Loucy (cell line): ENCODE measurements at regions not wholly inside any gene's neighbourhood (a gene's known extent, or its start where the extent isn't known, plus 50 kb on each side); places are given as distances from the start of the nearest gene placed in this dataset.

Experiments used
- H2AFZ ChIP-seq: fragments of 200-600 bp; sonication (generic); 2 replicates; pipeline ENCODE4 v1.6.0; 2016; ENCODE audit warnings: antibody characterized with exemption, mild to moderate bottlenecking, low read length, moderate library complexity
- H3F3A ChIP-seq: fragments of 200-600 bp; 2 replicates; pipeline ENCODE4 v1.6.0; 2016; ENCODE audit warnings: antibody characterized with exemption, low read depth, mild to moderate bottlenecking
- H3K27me3 ChIP-seq: fragments of 200-600 bp; sonication (generic); 2 replicates; pipeline ENCODE4 v1.6.1; 2014; ENCODE audit warnings: low read length, mild to moderate bottlenecking; ENCODE audit not compliant: insufficient read depth, poor library complexity, severe bottlenecking
- H3K36me3 ChIP-seq: fragments of 200-600 bp; sonication (generic); 2 replicates; pipeline ENCODE4 v1.6.1; 2016; ENCODE audit warnings: low read length; ENCODE audit not compliant: insufficient read depth
- H3K4me1 ChIP-seq: fragments of 200-600 bp; sonication (generic); 2 replicates; pipeline ENCODE4 v1.5.1; 2014; ENCODE audit warnings: low read length, mild to moderate bottlenecking; ENCODE audit not compliant: insufficient read depth, poor library complexity, severe bottlenecking
- H3K4me2 ChIP-seq: fragments of 200-600 bp; sonication (generic); 2 replicates; pipeline ENCODE4 v1.6.0; 2014; ENCODE audit warnings: antibody characterized with exemption, low read length, low read depth, mild to moderate bottlenecking; ENCODE audit not compliant: poor library complexity, severe bottlenecking
- H3K4me3 ChIP-seq: fragments of 200-600 bp; sonication (generic); 2 replicates; pipeline ENCODE4 v1.5.1; 2014; ENCODE audit warnings: low read length, mild to moderate bottlenecking, mixed read lengths; ENCODE audit not compliant: poor library complexity, severe bottlenecking
- H3K79me2 ChIP-seq: fragments of 200-600 bp; sonication (generic); 2 replicates; pipeline ENCODE4 v1.6.1; 2014; ENCODE audit warnings: low read length; ENCODE audit not compliant: insufficient read depth
- H3K9ac ChIP-seq: fragments of 200-600 bp; sonication (generic); 2 replicates; pipeline ENCODE4 v1.6.0; 2014; ENCODE audit warnings: mild to moderate bottlenecking, low read depth, low read length, moderate library complexity; ENCODE audit not compliant: poor library complexity, severe bottlenecking
- H3K9me2 ChIP-seq: fragments of 200-600 bp; sonication (generic); replicated peaks from 2 replicates; pipeline ENCODE4 v1.6.1; 2016; ENCODE audit warnings: low read depth, low read length, mixed read lengths
- H3K9me3 ChIP-seq: fragments of 200-600 bp; sonication (generic); 2 replicates; pipeline ENCODE4 v1.6.1; 2014; ENCODE audit warnings: mild to moderate bottlenecking, antibody characterized with exemption, low read length, low read depth; ENCODE audit not compliant: insufficient read depth
- H4K20me1 ChIP-seq: fragments of 200-600 bp; sonication (generic); 2 replicates; pipeline ENCODE4 v1.6.0; 2014; ENCODE audit warnings: antibody characterized with exemption, low read length, mild to moderate bottlenecking; ENCODE audit not compliant: insufficient read depth, poor library complexity, severe bottlenecking
- EZH2phosphoT487 ChIP-seq: fragments of 200-600 bp; IDR thresholded peaks from 2 replicates; pipeline ENCODE4 v1.6.1; 2018; ENCODE audit warnings: antibody characterized with exemption, mild to moderate bottlenecking, moderate library complexity, borderline replicate concordance
- TF ChIP-seq, protein P1 (sequence below): fragments of 200-600 bp; sonication (generic); conservative IDR thresholded peaks from 2 replicates; pipeline ENCODE4 v1.5.1; 2014; ENCODE audit warnings: mild to moderate bottlenecking, antibody characterized with exemption, low read length

DNA sequence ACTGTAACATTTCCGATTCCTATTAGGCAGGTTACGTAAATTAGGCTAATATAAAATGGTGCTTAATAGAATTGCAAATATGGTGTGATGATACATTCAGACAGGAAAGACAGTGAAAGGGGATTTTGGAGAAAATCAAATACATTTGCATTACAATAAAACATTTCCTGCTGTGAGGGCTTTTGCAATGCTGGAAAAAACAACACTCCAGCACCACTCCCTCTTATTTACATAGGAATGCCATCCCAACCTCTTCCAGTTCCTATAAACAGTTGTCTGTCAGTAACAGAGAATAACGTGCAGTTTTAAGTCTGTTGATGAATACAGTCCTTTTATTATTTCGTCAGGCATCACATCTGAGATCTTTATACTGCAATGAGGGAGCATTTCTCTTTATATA, 298.8 kb upstream of the FANCL start:
- H2AFZ ChIP-seq: no peak overlapping the region
- TF ChIP-seq EZH2phosphoT487: no peak
- TF ChIP-seq, protein P1, sequence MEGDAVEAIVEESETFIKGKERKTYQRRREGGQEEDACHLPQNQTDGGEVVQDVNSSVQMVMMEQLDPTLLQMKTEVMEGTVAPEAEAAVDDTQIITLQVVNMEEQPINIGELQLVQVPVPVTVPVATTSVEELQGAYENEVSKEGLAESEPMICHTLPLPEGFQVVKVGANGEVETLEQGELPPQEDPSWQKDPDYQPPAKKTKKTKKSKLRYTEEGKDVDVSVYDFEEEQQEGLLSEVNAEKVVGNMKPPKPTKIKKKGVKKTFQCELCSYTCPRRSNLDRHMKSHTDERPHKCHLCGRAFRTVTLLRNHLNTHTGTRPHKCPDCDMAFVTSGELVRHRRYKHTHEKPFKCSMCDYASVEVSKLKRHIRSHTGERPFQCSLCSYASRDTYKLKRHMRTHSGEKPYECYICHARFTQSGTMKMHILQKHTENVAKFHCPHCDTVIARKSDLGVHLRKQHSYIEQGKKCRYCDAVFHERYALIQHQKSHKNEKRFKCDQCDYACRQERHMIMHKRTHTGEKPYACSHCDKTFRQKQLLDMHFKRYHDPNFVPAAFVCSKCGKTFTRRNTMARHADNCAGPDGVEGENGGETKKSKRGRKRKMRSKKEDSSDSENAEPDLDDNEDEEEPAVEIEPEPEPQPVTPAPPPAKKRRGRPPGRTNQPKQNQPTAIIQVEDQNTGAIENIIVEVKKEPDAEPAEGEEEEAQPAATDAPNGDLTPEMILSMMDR: no peak
- H3K36me3 ChIP-seq: no peaks in the 10 kb centered on the region
- no peaks in the 10 kb centered on the region for H3K79me2 ChIP-seq
- no peaks in the 10 kb centered on the region for H3K9me2 ChIP-seq
- H3K4me3 ChIP-seq: no peak overlapping the region
- H3K4me2 ChIP-seq: no peak overlapping the region
- no peaks in the 10 kb centered on the region for H3K4me1 ChIP-seq
- no peaks in the 10 kb centered on the region for H3F3A ChIP-seq
- H3K9me3 ChIP-seq: no peaks in the 10 kb centered on the region
- no peak overlapping the region for H3K9ac ChIP-seq
- H3K27me3 ChIP-seq: no peaks in the 10 kb centered on the region
- H4K20me1 ChIP-seq: no peaks in the 10 kb centered on the region

DNA sequence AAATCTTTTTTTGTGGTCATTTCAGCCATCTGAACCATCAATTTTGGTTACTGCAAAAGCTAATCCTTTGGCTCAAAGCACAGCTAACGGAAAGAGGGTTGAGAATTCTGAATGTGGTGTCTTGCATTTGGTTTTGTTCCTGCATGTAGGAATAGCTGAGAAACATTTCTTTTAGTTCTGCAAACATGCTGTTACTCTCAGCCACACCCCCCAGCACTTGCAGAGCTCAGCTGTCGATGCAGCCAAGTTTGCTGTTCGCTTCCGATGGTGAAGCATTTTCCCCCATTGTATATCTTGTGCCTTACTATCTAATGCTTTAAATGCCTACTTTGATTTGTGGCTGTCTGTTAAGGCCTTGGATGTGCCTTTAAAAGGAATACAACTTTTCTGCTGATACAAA, 294.9 kb upstream of the FANCL start:
- Histone ChIP-seq H4K20me1 (no peaks in the 10 kb centered on the region), H3K36me3 (no peaks in the 10 kb centered on the region), H3K4me2 (no peak overlapping the region), H3K79me2 (no peaks in the 10 kb centered on the region), H3K9me2 (no peaks in the 10 kb centered on the region), H2AFZ (no peak overlapping the region), H3F3A (no peaks in the 10 kb centered on the region), H3K9me3 (no peaks in the 10 kb centered on the region), H3K4me3 (no peak overlapping the region), H3K9ac (no peak overlapping the region), H3K4me1 (no peaks in the 10 kb centered on the region), H3K27me3 (no peaks in the 10 kb centered on the region)
- TF ChIP-seq EZH2phosphoT487: no peak
- TF ChIP-seq, protein P1: no peak

DNA sequence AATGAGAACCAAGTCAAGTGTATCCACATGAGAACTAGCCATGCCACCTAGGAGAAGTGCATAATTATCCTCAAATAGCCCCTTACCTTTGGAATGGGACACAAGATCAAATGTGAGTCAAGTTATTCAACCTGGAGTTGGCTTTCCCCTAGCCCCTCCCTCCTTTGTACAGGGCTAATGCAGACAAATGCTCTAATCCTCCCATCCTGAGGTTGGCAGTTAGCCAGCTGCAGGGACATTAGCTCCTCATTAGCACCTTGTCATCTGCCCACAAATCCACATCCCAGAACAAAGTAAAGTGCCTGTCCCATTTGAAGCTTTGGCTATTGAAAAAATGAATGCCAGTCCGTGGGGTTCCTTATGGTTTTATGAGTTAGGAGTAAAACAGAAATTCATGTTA, 294.1 kb upstream of the FANCL start:
- TF ChIP-seq EZH2phosphoT487: no peak
- TF ChIP-seq, protein P1: no peak
- Histone ChIP-seq H3K9me3 (no peaks in the 10 kb centered on the region), H3K9ac (no peak overlapping the region), H4K20me1 (no peaks in the 10 kb centered on the region), H3K4me3 (no peak overlapping the region), H3K4me1 (no peaks in the 10 kb centered on the region), H3K4me2 (no peak overlapping the region), H3K9me2 (no peaks in the 10 kb centered on the region), H3K79me2 (no peaks in the 10 kb centered on the region), H2AFZ (no peak overlapping the region), H3F3A (no peaks in the 10 kb centered on the region), H3K36me3 (no peaks in the 10 kb centered on the region), H3K27me3 (no peaks in the 10 kb centered on the region)
